ENCODE measurements at regions not wholly inside any gene's neighbourhood (a gene's known extent, or its start where the extent isn't known, plus 50 kb on each side); places are given as distances from the start of the nearest gene placed in this dataset.

DNA sequence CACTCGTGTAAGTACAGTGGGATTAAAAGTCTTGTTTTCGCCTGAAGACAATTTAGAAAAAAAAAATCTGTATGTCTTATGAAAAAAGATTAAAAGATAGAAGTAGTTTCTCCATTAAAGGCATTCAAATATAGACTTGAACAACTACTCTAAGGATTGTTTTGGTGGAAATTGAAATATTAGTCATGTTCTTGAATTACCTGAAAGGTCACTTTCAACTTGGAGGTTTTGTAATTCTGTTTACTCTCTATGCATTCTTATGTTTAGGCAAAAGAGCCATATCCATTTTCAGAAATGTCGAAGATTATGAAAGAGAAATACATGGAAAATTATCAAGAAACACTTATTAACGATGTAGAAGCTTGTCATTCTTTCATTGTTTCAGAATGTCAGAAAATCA lies 373.7 kb downstream of the ARL4A start:
- H3K36me3 Mint-ChIP-seq (ENCODE audit: insufficient read depth) = no peaks in the 10 kb centered on the region
- peaks cover 13% of the 10 kb centered on the region for H3K4me1 Mint-ChIP-seq (ENCODE audit: low read depth)
- no peak for ATAC-seq
- no peak overlapping the region for H3K4me3 Mint-ChIP-seq
- peaks cover 4% of the 10 kb centered on the region for H3K27me3 Mint-ChIP-seq (ENCODE audit: low read depth)
- H3K9me3 Mint-ChIP-seq = no peaks in the 10 kb centered on the region
- no peak for DNase-seq

DNA sequence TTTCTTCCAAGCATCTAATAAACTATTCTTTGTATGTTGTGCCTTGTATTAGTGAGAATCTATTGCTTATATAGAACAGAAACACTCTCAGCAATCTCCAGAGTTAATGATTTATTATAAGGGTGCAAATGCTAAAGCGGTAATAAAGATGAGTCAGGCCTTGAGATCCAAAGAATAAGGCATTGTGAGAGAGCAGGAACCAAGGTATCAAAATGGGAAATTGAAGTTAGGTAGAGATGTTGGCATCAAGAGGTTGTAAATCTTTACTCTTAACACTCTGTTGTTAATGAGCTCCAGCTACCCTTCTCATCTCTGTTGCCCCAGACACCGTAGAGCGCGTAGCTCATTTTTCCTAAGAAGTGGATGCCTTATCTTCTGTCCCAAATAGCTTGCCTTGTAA lies 375.2 kb downstream of the ARL4A start:
- no peak for ATAC-seq
- peaks cover 7% of the 10 kb centered on the region for H3K27me3 Mint-ChIP-seq (ENCODE audit: low read depth)
- no peak for DNase-seq
- no peak overlapping the region for H3K4me3 Mint-ChIP-seq
- H3K9me3 Mint-ChIP-seq = no peaks in the 10 kb centered on the region
- peaks cover 8% of the 10 kb centered on the region for H3K4me1 Mint-ChIP-seq (ENCODE audit: low read depth)
- no peaks in the 10 kb centered on the region for H3K36me3 Mint-ChIP-seq (ENCODE audit: insufficient read depth)

DNA sequence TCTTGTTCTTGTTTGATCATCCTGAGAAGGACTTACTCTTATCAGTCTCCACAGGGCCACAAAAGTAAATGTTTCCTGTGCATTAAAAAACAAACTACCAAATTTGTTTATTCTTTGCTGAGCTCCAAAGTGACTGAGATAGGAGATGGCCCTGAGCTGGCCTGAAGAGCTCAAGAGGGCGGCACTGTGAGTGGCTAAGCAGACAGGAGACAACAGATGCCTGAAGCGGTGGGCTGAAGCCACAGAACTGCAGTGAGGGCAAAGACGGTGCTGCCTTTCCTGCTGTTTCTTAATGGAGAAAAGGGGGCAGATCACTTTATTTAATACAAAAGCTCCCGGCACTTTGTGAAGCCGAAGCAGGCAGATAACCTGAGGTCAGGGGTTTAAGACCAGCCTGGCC lies 379.6 kb downstream of the ARL4A start:
- Mint-ChIP-seq H3K36me3 (ENCODE audit: insufficient read depth) (no peaks in the 10 kb centered on the region), H3K9me3 (no peaks in the 10 kb centered on the region), H3K27me3 (ENCODE audit: low read depth) (peaks cover 7% of the 10 kb centered on the region), H3K4me3 (no peak overlapping the region), H3K4me1 (ENCODE audit: low read depth) (no peaks in the 10 kb centered on the region)
- ATAC-seq (no peak), DNase-seq (no peak)

DNA sequence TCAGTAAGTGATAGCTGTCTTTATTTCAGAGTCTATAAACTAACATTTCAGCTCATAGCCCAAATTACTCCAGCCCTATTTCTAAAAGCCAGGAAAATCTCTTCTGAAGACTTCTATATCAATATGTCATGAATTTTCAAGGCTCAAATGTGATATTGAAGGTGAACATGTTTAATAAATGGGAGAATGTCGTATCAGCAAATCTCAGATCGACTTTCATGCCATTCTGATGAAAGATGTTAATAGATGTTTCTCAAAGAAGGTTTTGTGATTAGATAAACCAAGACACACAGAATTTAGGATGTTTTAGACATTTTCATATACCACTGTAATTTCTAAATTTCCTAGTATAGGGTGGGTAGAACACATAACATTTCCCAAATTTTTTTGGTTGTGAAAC lies 380.6 kb downstream of the ARL4A start:
- no peak for DNase-seq
- ATAC-seq = no peak
- Mint-ChIP-seq H3K4me1 (ENCODE audit: low read depth) (no peaks in the 10 kb centered on the region), H3K36me3 (ENCODE audit: insufficient read depth) (no peaks in the 10 kb centered on the region), H3K9me3 (no peaks in the 10 kb centered on the region), H3K4me3 (no peak overlapping the region), H3K27me3 (ENCODE audit: low read depth) (peaks cover 7% of the 10 kb centered on the region)

DNA sequence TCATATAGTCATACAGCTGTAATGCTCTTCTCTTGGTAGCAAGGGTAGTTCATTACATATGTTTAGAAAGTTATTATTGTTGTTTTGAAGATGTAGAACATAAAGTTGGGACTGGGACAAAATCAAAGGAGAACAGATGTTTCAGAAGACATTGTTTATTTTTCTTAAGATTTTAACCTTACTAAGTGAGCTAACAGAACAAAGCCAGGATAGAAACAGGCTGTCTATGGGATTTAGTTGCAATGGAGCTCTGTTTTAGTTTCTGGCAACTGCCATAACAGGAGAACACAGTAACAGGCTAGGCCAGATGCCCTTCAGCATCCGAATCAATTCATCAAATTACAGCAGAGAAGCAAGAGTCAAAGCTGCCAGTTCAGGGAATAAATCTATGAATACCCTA lies 382.4 kb downstream of the ARL4A start:
- Mint-ChIP-seq H3K27me3 (ENCODE audit: low read depth) (peaks cover 7% of the 10 kb centered on the region), H3K36me3 (ENCODE audit: insufficient read depth) (no peaks in the 10 kb centered on the region), H3K9me3 (no peaks in the 10 kb centered on the region), H3K4me1 (ENCODE audit: low read depth) (no peaks in the 10 kb centered on the region), H3K4me3 (no peak overlapping the region)
- DNase-seq (no peak), ATAC-seq (no peak)

DNA sequence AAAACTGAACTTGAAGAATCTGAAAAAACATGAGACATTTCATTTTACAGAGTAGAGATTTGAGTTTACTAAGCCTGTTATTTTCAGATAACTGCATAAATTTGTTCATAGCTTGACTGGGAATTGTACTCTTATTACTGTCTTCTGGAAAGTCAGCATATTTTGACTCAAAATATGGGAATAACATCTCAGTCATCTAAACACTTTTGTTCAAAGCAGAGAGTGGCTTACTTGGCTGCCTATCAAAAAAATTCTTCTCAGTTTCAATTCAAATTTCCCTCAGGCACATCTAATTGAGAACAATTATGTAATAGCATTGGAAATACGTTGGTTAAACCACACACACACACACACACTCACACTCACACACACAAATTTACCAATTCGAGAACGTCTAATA lies 384.6 kb downstream of the ARL4A start:
- DNase-seq (no peak), ATAC-seq (no peak)
- no peaks in the 10 kb centered on the region for H3K36me3 Mint-ChIP-seq (ENCODE audit: insufficient read depth)
- peaks cover 1% of the 10 kb centered on the region for H3K27me3 Mint-ChIP-seq (ENCODE audit: low read depth)
- no peaks in the 10 kb centered on the region for H3K9me3 Mint-ChIP-seq
- H3K4me1 Mint-ChIP-seq (ENCODE audit: low read depth) = no peaks in the 10 kb centered on the region
- H3K4me3 Mint-ChIP-seq = no peak overlapping the region

DNA sequence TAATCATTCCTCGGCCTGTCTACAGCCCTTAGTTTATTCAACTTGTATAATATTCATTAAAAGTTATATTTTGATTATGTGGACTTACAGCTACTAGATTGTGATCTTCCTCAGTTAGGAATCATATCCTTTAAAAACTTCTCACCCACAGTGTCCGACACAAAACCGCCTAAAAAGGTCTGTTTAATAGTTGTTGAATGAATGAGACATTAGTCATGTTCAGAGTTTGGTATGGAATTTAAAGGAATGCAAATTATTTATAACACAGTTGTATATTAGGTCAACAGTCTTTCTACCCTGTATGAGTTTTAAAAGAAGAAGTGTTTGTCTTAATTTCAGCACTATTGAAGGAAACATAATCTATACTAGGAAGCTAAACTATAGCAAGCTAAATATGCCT lies 390.0 kb downstream of the ARL4A start:
- ATAC-seq = no peak
- Mint-ChIP-seq H3K27me3 (ENCODE audit: low read depth) (peaks cover 3% of the 10 kb centered on the region), H3K4me1 (ENCODE audit: low read depth) (no peaks in the 10 kb centered on the region), H3K9me3 (no peaks in the 10 kb centered on the region), H3K36me3 (ENCODE audit: insufficient read depth) (no peaks in the 10 kb centered on the region), H3K4me3 (no peak overlapping the region)
- DNase-seq = no peak

DNA sequence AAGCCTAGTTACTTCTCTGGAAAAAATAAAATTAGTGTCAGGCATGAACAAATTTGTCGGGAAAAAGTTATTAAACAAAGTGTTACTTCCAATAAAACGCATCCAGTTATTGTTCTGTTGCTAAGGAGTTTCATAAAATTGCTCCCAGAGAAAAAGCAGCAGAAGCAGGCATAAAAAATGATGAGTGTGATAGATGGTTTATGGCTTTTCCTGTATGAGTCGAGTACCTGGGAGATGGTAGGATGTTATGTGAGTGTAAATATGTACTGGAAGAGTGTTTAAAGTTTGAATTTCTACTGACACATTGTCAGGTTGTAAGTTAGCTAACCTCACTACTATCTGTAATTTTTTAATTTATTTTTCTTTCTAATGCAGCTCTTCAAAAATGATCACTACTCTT lies 390.7 kb downstream of the ARL4A start:
- Mint-ChIP-seq H3K27me3 (ENCODE audit: low read depth) (peaks cover 3% of the 10 kb centered on the region), H3K4me3 (no peak overlapping the region), H3K4me1 (ENCODE audit: low read depth) (no peaks in the 10 kb centered on the region), H3K9me3 (no peaks in the 10 kb centered on the region), H3K36me3 (ENCODE audit: insufficient read depth) (no peaks in the 10 kb centered on the region)
- DNase-seq (no peak), ATAC-seq (no peak)

DNA sequence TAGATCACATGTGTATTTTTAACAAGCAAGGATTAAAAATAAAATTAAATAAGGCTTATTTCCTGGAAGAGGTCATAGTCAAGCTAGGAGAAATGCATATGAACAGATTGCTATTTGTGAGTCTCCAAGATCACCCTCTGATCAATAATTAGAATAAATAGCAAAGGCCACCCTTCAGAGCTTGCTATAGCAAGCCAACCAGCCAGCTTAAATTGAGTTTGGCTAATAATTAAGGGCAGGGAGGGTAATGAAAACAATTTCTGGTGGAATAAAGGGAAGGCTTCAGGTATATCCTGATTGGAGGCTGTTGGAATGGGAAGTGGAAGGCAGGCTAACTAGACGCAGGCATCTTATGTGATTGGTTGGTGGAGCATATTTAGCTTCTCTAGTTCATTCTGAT lies 403.5 kb downstream of the ARL4A start:
- no peak for ATAC-seq
- no peaks in the 10 kb centered on the region for H3K4me1 Mint-ChIP-seq (ENCODE audit: low read depth)
- H3K9me3 Mint-ChIP-seq = peaks cover 3% of the 10 kb centered on the region
- no peak overlapping the region for H3K4me3 Mint-ChIP-seq
- peaks cover 16% of the 10 kb centered on the region for H3K27me3 Mint-ChIP-seq (ENCODE audit: low read depth)
- no peak for DNase-seq
- H3K36me3 Mint-ChIP-seq (ENCODE audit: insufficient read depth) = no peaks in the 10 kb centered on the region

DNA sequence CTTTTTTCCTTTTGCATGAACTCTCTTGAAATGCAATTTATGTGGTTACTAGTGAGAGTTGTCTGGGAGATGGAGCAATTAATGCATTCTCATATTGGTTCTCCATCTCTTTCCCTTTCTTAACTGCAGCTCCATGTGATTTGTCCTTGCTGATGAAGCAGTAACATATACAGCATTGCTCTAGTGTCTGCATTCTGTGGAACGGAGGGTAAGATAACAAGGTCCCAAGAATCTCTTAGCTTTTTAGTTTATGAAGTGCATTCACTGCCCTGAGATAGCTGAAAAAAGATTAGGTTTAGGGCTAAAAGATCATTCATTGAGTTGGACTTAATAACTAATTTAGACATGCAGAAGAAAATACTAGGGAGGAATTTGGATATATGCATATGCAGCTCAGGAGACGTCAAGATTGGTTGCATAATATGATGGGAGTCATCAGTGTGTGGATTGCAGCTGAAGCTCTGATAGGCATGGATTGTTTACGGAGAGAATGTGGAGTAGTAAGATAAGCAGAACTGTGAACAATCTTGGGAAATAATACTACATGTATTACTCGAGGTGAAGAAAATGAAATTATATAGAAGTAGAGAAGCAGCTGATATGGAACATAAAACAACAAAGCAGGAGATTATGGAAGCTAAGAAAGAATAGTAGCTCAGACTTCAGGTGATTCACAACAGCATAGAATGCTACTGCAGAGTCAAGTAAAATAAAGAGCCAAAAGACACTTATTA lies 404.7 kb downstream of the ARL4A start:
- Mint-ChIP-seq H3K4me3 (no peak overlapping the region), H3K27me3 (ENCODE audit: low read depth) (peaks cover 16% of the 10 kb centered on the region), H3K36me3 (ENCODE audit: insufficient read depth) (no peaks in the 10 kb centered on the region), H3K9me3 (peaks cover 3% of the 10 kb centered on the region), H3K4me1 (ENCODE audit: low read depth) (no peaks in the 10 kb centered on the region)
- DNase-seq (no peak), ATAC-seq (no peak)

DNA sequence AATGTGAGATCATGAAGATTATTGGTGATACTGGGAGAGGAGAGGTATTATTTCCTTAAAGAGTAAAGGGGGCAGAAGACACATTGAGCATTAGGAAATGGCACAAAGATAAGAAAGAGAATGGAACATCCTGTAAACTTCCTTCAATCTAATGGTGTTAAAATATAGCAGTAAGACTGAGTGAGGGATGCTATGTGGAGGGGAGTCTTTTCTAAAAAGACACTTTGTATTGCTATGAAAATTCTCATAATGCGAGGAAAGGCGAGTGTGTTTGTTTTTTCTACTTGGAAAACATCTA lies 405.2 kb downstream of the ARL4A start:
- Mint-ChIP-seq H3K4me1 (ENCODE audit: low read depth) (no peaks in the 10 kb centered on the region), H3K9me3 (peaks cover 3% of the 10 kb centered on the region), H3K4me3 (no peak overlapping the region), H3K27me3 (ENCODE audit: low read depth) (peaks cover 16% of the 10 kb centered on the region), H3K36me3 (ENCODE audit: insufficient read depth) (no peaks in the 10 kb centered on the region)
- ATAC-seq = no peak
- DNase-seq = no peak

DNA sequence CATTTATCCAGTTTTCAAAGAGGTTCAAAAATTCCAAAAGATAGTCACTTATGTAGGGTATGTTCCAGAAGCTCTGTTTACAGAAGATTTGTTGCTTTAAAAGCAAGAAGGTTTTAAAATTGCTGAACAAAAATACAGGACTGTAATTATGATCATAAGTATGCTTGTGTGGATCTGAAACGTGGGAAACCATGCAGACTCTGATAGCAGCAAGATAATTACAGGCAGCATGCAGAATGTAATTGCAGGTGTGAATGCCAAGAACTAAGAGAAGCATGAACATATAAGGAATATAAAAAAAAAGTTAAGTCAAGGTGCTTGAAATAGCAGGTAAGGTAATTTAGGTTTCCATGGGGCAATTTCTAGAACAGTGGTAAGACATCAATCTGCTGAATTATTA lies 405.7 kb downstream of the ARL4A start:
- Mint-ChIP-seq H3K27me3 (ENCODE audit: low read depth) (peaks cover 16% of the 10 kb centered on the region), H3K4me1 (ENCODE audit: low read depth) (no peaks in the 10 kb centered on the region), H3K9me3 (peaks cover 3% of the 10 kb centered on the region), H3K4me3 (no peak overlapping the region), H3K36me3 (ENCODE audit: insufficient read depth) (no peaks in the 10 kb centered on the region)
- DNase-seq (no peak), ATAC-seq (no peak)

DNA sequence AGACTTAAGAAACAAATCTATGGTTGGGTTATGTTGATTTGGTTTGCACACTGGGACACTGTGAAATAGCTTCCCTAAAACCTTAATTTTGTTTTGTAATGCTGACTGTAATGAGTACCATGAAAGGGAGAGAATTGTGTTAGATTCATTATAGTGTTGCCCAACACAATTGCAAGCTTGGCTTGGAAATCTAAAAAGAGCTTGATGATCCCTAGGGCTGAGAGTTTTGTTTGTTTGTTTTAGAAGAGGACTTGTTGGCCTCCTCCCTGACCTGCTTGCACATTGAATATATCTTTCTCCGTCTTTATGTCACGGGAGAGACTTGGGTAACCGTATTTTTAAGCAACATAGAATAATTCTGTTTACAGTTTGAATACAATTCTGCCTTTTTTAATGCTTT lies 410.1 kb downstream of the ARL4A start:
- H3K4me1 Mint-ChIP-seq (ENCODE audit: low read depth) = no peaks in the 10 kb centered on the region
- H3K27me3 Mint-ChIP-seq (ENCODE audit: low read depth) = peaks cover 3% of the 10 kb centered on the region
- no peak overlapping the region for H3K4me3 Mint-ChIP-seq
- no peaks in the 10 kb centered on the region for H3K36me3 Mint-ChIP-seq (ENCODE audit: insufficient read depth)
- no peak for ATAC-seq
- no peak for DNase-seq
- no peaks in the 10 kb centered on the region for H3K9me3 Mint-ChIP-seq

DNA sequence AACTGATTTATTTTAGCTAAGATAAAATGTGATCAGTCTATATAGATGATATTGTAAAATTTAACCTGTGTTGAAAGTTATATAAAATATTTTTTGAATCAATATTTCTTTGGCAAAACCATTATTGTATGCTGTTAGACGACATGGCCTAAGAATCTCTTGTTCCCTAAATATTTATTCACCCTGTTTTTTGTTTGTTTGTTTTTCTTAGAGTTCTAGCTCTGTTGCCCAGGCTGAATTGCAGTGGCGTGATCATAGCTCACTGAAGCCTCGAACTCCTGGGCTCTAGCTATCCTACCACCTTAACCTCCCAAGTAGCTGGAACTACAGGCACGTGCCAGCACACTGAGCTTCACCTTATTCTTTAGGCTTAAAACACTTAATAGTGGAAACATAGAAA lies 410.7 kb downstream of the ARL4A start:
- no peaks in the 10 kb centered on the region for H3K9me3 Mint-ChIP-seq
- no peaks in the 10 kb centered on the region for H3K4me1 Mint-ChIP-seq (ENCODE audit: low read depth)
- H3K27me3 Mint-ChIP-seq (ENCODE audit: low read depth) = peaks cover 2% of the 10 kb centered on the region
- no peak overlapping the region for H3K4me3 Mint-ChIP-seq
- DNase-seq (no peak), ATAC-seq (no peak)
- H3K36me3 Mint-ChIP-seq (ENCODE audit: insufficient read depth) = no peaks in the 10 kb centered on the region

DNA sequence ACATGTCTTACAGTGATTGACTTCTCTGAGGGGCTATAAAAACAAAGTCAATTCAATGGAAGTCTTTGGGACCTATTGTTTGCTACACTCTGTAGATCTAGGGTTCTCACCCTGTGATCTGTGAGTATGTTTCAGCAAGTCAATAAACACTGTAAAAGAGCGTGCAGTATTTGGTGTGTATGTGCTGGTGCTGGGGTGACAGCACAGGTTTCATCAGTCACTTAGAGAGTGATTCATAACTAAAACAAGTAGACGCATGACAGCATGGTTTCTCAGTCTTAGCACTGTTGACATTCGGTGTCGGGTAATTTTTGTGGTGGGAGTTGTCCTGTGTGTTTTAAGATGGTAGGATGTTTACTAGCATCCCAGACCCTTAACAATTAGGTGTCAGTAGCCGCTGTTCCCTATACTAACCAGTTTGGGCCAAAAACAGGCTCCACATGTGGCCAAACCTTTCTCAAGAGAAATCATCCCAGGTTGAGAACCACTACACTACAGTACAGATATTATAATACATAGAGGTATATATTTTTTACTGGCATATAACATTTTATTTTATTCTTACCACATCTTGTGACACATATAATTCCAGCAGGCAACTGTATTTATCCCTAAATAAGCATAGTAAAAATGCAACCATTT lies 411.8 kb downstream of the ARL4A start:
- Mint-ChIP-seq H3K36me3 (ENCODE audit: insufficient read depth) (no peaks in the 10 kb centered on the region), H3K27me3 (ENCODE audit: low read depth) (no peaks in the 10 kb centered on the region), H3K4me3 (no peak overlapping the region), H3K4me1 (ENCODE audit: low read depth) (no peaks in the 10 kb centered on the region), H3K9me3 (no peaks in the 10 kb centered on the region)
- ATAC-seq = peak in 1 of 2 donors; percentile 48
- no peak for DNase-seq

All from activated T-cell treated with anti-CD3 and anti-CD28 coated beads, Interleukin-2, amount 50 U/mL, for 4 hours (primary cell).